Mammary epithelial cell (primary cell): ENCODE measurements at regions not wholly inside any gene's neighbourhood (a gene's known extent, or its start where the extent isn't known, plus 50 kb on each side); places are given as distances from the start of the nearest gene placed in this dataset.

ENCODE experiments used
- CTCF ChIP-seq, 2 donors: IDR thresholded peaks in 1 of 2; conservative IDR thresholded peaks in 1 of 2; 2 replicates each; pipeline ENCODE4 v1.5.1; 2011 to 2012; ENCODE audit warnings: inconsistent platforms in 2 of 2, low read length in 2 of 2, mild to moderate bottlenecking in 2 of 2, control low read depth in 1 of 2, low read depth in 1 of 2; ENCODE audit not compliant: insufficient read depth in 1 of 2; ENCODE audit errors: extremely low read depth in 1 of 2
- EZH2 ChIP-seq: IDR thresholded peaks from 2 replicates; pipeline ENCODE4 v1.6.1; 2012; ENCODE audit warnings: low read length, inconsistent platforms, borderline replicate concordance

- TF ChIP-seq CTCF (conservative IDR thresholded peaks at IDR 0.05 in 1 of 2, IDR thresholded peaks at IDR 0.05 in 1 of 2; ENCODE audit: extremely low read depth in 1 of 2, insufficient read depth in 1 of 2, low read depth in 1 of 2, low read length in 2 of 2) (no peak), EZH2 (no peak)
Measured at GRCh38 chr6:133612459-133612858, 276.5 kb upstream of the TCF21 start.
